ENCODE measurements at regions not wholly inside any gene's neighbourhood (a gene's known extent, or its start where the extent isn't known, plus 50 kb on each side); places are given as distances from the start of the nearest gene placed in this dataset.

GRCh38 chr14:22493753-22494152 lies 95.3 kb downstream of the DAD1 start:
- TF ChIP-seq POLR2A (IDR thresholded peaks at IDR 0.05), result no peak
- no peak for TF ChIP-seq CTCF (IDR thresholded peaks at IDR 0.05)
- no peak for TF ChIP-seq POLR2AphosphoS5 (IDR thresholded peaks at IDR 0.05; ENCODE audit: insufficient read depth in 1 of 2, low read depth in 1 of 2)

Measured in vagina (tissue), 2 donors.